ENCODE measurements at regions not wholly inside any gene's neighbourhood (a gene's known extent, or its start where the extent isn't known, plus 50 kb on each side); places are given as distances from the start of the nearest gene placed in this dataset.

- no peak for TF ChIP-seq CTCF (IDR thresholded peaks at IDR 0.05; ENCODE audit: control extremely low read depth, extremely low read depth, low read depth, missing control alignments)
- no peak for DNase-seq (ENCODE audit: extremely low spot score)
- CTCF ChIA-PET = interaction anchor here (3.0 kb wide), 1 partner anchor 8 kb away, joined by 9 read pairs; no protein-coding TSS in a partner anchor
- POLR2A ChIA-PET = no interaction called here
Observed at GRCh38 chr10:117666166-117666565, 123.6 kb downstream of the EMX2 start.

GRCh38 chr10:117666965-117667364 lies 124.4 kb downstream of the EMX2 start:
- DNase-seq (ENCODE audit: extremely low spot score) = no peak
- no peak for TF ChIP-seq CTCF (IDR thresholded peaks at IDR 0.05; ENCODE audit: control extremely low read depth, extremely low read depth, low read depth, missing control alignments)
- POLR2A ChIA-PET = no interaction called here
- CTCF ChIA-PET = no interaction called here

GRCh38 chr10:117667831-117668230 lies 125.3 kb downstream of the EMX2 start:
- ChIA-PET POLR2A (no interaction called here), CTCF (no interaction called here)
- DNase-seq (ENCODE audit: extremely low spot score) = no peak
- TF ChIP-seq CTCF (IDR thresholded peaks at IDR 0.05; ENCODE audit: control extremely low read depth, extremely low read depth, low read depth, missing control alignments) = no peak

DNA sequence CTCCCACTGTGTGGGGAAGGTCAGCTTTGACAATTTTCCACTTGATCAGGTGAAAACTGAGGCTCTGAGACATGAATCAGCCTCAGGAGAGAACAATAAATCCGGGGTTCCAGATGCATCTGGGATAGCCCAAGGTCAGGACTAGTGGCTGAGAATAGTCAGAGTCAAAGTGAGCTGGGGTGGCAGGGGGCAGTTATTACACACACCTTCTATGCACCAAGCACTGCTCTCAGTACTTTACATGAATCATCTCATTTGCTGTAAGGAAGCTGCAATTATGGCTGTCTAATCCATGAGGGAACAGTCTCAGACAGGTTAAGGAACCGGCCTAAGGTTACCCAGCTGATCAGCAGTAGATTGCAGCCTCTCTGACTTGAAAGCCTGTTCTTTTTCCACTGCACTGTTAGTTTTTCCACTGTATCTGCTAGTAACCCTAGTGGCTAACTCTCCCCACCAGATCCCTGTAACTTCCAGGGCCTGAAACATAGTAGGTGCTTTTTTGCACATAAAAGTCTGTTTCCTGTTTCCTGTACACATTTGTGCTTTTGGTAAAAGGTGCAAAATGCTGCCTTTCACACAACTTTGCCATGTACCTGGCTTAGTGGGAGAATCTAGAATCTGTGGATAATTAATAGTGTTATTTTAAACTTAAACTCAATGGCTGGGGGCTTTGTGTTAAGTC lies 125.9 kb downstream of the EMX2 start:
- TF ChIP-seq CTCF (IDR thresholded peaks at IDR 0.05; ENCODE audit: control extremely low read depth, extremely low read depth, low read depth, missing control alignments) = no peak
- ChIA-PET CTCF (no interaction called here), POLR2A (no interaction called here)
- DNase-seq (ENCODE audit: extremely low spot score) = no peak

GRCh38 chr10:117669122-117669521 lies 126.6 kb downstream of the EMX2 start:
- POLR2A ChIA-PET = no interaction called here
- no peak for DNase-seq (ENCODE audit: extremely low spot score)
- no peak for TF ChIP-seq CTCF (IDR thresholded peaks at IDR 0.05; ENCODE audit: control extremely low read depth, extremely low read depth, low read depth, missing control alignments)
- CTCF ChIA-PET = no interaction called here

DNA sequence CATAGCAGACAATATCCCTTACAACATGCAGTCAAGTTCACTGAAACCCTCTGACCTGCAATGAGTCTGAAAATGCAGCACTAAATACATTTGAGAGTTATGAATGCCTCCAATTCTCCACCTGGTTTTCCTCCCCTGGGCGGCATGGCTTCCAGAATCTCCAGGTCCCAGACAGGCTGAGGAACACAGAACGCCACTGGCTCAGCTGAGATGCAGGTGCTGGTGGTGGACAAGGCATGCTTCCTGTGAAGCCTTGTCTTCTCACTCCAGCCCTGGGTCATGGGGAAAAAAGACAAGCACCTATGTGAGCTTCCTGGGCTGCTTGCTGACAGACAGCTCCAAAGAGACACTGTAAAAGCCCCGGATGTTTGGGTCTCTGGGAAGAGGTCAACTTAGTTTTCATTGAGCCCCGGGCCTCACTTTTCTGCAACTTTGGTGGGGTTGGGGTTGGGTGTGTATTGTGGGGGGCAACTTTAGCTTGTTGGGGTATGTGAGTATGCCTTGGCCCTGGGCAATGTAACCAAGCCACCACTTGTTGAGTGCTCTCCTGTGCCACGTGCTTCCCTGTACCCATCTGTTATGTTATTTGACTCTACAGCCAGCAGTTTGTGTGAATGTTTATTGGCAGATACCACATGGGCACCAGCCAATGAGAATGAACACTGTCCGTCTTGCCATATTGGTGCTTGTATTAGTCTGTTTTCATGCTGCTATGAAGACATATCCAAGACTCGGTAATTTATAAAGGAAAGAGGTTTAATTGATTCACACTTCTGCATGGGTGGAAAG lies 127.8 kb downstream of the EMX2 start:
- ChIA-PET CTCF (interaction anchor here (1.0 kb wide), 1 partner anchor 18 kb away, joined by 3 read pairs; no protein-coding TSS in a partner anchor), POLR2A (no interaction called here)
- DNase-seq (ENCODE audit: extremely low spot score) = no peak
- no peak for TF ChIP-seq CTCF (IDR thresholded peaks at IDR 0.05; ENCODE audit: control extremely low read depth, extremely low read depth, low read depth, missing control alignments)
